ENCODE measurements at regions not wholly inside any gene's neighbourhood (a gene's known extent, or its start where the extent isn't known, plus 50 kb on each side); places are given as distances from the start of the nearest gene placed in this dataset.

DNA sequence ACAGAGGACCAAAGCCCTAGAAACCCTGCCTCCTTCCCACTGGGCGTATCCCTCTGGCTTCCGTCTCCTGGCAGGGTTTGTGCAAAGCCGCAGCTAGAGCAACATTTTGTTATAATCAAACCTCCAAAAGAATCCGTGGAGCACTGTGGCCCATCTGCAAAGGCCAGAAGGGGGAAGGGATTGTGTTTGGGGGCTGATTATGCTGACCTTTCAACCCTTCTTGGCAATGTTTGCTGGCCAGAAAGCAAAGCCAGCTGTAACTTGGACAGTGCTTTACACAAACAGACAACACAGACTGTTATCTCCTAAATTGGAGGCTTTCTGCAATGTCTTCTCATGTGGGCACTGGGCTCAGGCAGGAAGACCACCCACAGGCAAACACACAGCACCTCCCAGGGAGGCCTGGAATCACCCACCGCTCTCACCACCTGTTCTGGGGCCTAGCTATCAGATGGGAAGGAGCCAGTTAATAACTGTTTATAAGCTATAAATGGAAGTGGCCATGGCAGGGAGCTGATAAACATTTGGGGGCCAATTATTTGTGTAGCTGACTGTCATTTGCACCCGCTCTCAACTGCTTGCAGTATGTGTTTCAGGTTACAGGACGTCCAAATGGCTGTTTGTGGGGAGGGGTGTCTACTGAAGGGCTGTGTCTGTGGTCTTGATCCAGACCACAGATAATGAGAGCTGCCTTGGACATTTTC, 121.6 kb upstream of the ERCC6L2 start:
- H3K4me1 ChIP-seq (ENCODE audit: control insufficient read depth in 5 of 5, insufficient read depth in 5 of 5, low read length in 5 of 5) = peaks cover 2 to 40% (median 31%) of the 10 kb centered on the region in 5 donors
- no peak overlapping the region for H3K9ac ChIP-seq (ENCODE audit: low read length in 5 of 5)
- peaks cover 0 to 7% (median 3%) of the 10 kb centered on the region in 5 donors for H3K27me3 ChIP-seq (ENCODE audit: control insufficient read depth in 5 of 5, insufficient read depth in 4 of 5, low read length in 5 of 5)
- no peaks in the 10 kb centered on the region for H3K36me3 ChIP-seq (ENCODE audit: control insufficient read depth in 5 of 5, insufficient read depth in 5 of 5, low read length in 5 of 5)
- H3K4me3 ChIP-seq (ENCODE audit: low read depth in 1 of 5, low read length in 5 of 5) = peak overlapping the region in 1 of 5 donors; percentile 8
- no peak overlapping the region for H3K27ac ChIP-seq (ENCODE audit: low read depth, low read length)
- H3K9me3 ChIP-seq (ENCODE audit: control insufficient read depth in 5 of 5, low read length in 5 of 5) = no peaks in the 10 kb centered on the region

DNA sequence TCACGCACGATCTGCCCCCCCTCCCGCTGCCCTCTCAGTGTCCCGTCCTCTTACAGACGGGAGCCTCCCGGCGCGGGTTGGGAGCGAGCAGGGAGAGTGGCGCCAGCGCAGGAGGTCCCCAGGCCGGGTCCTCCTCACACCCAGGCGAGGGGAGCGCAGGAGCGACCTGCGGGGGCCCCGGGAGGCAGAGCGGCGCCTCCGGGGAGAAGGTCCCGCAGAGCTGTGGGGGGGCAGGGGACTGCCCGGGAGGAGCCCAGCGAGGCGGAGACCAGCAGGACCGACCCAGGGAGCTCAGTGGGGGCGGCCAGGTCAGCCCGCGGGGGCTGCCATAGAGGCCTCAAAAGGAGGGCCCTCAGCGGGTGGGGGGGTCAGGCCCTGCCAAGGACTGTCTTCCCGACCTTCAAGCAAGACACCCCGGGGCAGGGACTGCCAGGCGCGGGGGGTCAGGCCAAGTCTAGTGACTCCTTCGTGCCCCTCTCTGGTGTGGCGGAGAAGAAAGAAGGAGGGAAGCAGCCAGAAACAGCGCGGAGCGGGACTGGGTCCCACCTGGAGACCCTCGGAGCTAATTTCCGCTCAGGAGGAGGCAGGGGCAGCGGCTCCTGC, 123.3 kb upstream of the ERCC6L2 start:
- Histone ChIP-seq H3K9me3 (ENCODE audit: control insufficient read depth in 5 of 5, low read length in 5 of 5) (no peaks in the 10 kb centered on the region), H3K36me3 (ENCODE audit: control insufficient read depth in 5 of 5, insufficient read depth in 5 of 5, low read length in 5 of 5) (no peaks in the 10 kb centered on the region), H3K4me3 (ENCODE audit: low read depth in 1 of 5, low read length in 5 of 5) (no peak overlapping the region), H3K27ac (ENCODE audit: low read depth, low read length) (no peak overlapping the region), H3K27me3 (ENCODE audit: control insufficient read depth in 5 of 5, insufficient read depth in 4 of 5, low read length in 5 of 5) (peaks cover 0 to 7% (median 3%) of the 10 kb centered on the region in 5 donors), H3K9ac (ENCODE audit: low read length in 5 of 5) (no peak overlapping the region), H3K4me1 (ENCODE audit: control insufficient read depth in 5 of 5, insufficient read depth in 5 of 5, low read length in 5 of 5) (peaks cover 2 to 33% (median 25%) of the 10 kb centered on the region in 5 donors)

DNA sequence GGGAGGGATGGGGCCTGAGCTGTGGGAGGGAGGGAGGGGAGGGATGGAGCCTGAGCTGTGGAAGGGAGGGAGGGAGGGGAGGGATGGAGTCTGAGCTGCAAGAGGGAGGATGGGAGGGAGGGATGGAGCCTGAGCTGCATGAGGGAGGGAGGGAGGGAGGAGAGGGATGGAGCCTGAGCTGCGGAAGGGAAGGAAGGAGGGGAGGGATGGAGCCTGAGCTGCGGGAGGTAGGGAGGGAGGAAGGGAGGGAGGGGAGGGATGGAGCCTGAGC, 124.0 kb upstream of the ERCC6L2 start:
- H3K36me3 ChIP-seq (ENCODE audit: control insufficient read depth in 5 of 5, insufficient read depth in 5 of 5, low read length in 5 of 5) = no peaks in the 10 kb centered on the region
- H3K9me3 ChIP-seq (ENCODE audit: control insufficient read depth in 5 of 5, low read length in 5 of 5) = no peaks in the 10 kb centered on the region
- H3K4me3 ChIP-seq (ENCODE audit: low read depth in 1 of 5, low read length in 5 of 5) = no peak overlapping the region
- H3K27ac ChIP-seq (ENCODE audit: low read depth, low read length) = no peak overlapping the region
- peaks cover 0 to 7% (median 3%) of the 10 kb centered on the region in 5 donors for H3K27me3 ChIP-seq (ENCODE audit: control insufficient read depth in 5 of 5, insufficient read depth in 4 of 5, low read length in 5 of 5)
- peaks cover 2 to 29% (median 21%) of the 10 kb centered on the region in 5 donors for H3K4me1 ChIP-seq (ENCODE audit: control insufficient read depth in 5 of 5, insufficient read depth in 5 of 5, low read length in 5 of 5)
- H3K9ac ChIP-seq (ENCODE audit: low read length in 5 of 5) = no peak overlapping the region

DNA sequence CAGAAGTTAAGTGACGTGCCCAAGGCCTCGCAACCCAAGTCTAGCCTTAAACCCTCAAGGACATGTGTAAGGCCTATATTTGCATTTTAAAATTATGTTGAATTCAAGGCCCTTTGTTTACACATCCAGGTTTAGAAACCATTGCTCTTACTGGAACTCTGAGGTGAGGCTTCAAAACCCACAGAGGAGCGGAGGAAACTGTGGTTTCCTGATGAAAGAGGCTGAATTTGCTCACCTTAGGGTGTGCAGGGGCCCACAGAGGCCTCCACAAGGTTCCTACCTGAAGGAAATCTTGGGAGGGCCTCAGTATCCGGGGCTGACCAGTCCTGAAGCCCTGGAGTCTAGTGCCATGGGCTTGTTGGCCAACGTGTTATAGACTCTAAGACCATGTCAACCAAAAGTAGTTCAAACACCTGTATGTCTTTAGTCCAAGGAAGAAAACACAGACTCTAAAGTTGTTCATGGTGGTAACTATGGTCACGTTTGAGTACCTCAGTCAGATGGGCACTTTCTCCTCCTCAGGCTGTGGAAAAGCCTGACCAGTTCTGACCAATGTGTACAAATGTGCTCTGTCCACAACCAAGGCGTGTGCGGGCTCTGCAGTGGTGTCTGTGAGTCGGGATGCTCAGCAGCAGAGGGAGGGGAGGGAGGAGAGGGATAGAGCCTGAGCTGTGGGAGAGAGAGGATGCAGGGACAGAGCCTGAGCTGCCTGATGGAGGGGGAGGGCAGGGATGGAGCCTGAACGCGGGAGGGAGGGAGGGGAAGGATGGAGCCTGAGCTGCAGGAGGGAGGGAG, 124.6 kb upstream of the ERCC6L2 start:
- Histone ChIP-seq H3K9ac (ENCODE audit: low read length in 5 of 5) (no peak overlapping the region), H3K27me3 (ENCODE audit: control insufficient read depth in 5 of 5, insufficient read depth in 4 of 5, low read length in 5 of 5) (peaks cover 0 to 7% (median 3%) of the 10 kb centered on the region in 5 donors), H3K36me3 (ENCODE audit: control insufficient read depth in 5 of 5, insufficient read depth in 5 of 5, low read length in 5 of 5) (no peaks in the 10 kb centered on the region), H3K9me3 (ENCODE audit: control insufficient read depth in 5 of 5, low read length in 5 of 5) (no peaks in the 10 kb centered on the region), H3K4me1 (ENCODE audit: control insufficient read depth in 5 of 5, insufficient read depth in 5 of 5, low read length in 5 of 5) (peaks cover 2 to 25% (median 18%) of the 10 kb centered on the region in 5 donors), H3K4me3 (ENCODE audit: low read depth in 1 of 5, low read length in 5 of 5) (no peak overlapping the region), H3K27ac (ENCODE audit: low read depth, low read length) (no peak overlapping the region)

DNA sequence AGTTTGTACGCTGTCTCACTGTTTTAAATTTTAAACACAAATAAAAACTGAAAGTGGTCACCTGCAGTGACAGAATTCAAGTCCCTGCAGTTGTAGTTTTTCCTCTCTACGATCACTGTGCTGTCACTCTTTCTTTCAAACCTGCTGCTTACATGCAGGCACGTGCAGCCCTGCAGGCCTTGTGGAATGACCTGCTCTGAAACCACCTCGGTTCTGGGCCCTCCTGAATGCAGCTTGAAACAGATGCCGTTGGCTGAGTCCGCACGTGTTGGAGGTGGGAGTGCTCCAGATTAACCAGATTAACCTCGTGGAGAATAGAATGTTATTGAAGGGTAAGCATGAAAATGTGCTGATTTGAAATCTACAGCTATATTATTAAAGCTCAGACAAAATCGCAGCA, 126.0 kb upstream of the ERCC6L2 start:
- H3K4me1 ChIP-seq (ENCODE audit: control insufficient read depth in 5 of 5, insufficient read depth in 5 of 5, low read length in 5 of 5) = peaks cover 2 to 20% (median 12%) of the 10 kb centered on the region in 5 donors
- H3K9ac ChIP-seq (ENCODE audit: low read length in 5 of 5) = no peak overlapping the region
- H3K27ac ChIP-seq (ENCODE audit: low read depth, low read length) = no peak overlapping the region
- H3K4me3 ChIP-seq (ENCODE audit: low read depth in 1 of 5, low read length in 5 of 5) = no peak overlapping the region
- H3K27me3 ChIP-seq (ENCODE audit: control insufficient read depth in 5 of 5, insufficient read depth in 4 of 5, low read length in 5 of 5) = peaks cover 0 to 7% (median 3%) of the 10 kb centered on the region in 5 donors
- H3K36me3 ChIP-seq (ENCODE audit: control insufficient read depth in 5 of 5, insufficient read depth in 5 of 5, low read length in 5 of 5) = no peaks in the 10 kb centered on the region
- no peaks in the 10 kb centered on the region for H3K9me3 ChIP-seq (ENCODE audit: control insufficient read depth in 5 of 5, low read length in 5 of 5)

DNA sequence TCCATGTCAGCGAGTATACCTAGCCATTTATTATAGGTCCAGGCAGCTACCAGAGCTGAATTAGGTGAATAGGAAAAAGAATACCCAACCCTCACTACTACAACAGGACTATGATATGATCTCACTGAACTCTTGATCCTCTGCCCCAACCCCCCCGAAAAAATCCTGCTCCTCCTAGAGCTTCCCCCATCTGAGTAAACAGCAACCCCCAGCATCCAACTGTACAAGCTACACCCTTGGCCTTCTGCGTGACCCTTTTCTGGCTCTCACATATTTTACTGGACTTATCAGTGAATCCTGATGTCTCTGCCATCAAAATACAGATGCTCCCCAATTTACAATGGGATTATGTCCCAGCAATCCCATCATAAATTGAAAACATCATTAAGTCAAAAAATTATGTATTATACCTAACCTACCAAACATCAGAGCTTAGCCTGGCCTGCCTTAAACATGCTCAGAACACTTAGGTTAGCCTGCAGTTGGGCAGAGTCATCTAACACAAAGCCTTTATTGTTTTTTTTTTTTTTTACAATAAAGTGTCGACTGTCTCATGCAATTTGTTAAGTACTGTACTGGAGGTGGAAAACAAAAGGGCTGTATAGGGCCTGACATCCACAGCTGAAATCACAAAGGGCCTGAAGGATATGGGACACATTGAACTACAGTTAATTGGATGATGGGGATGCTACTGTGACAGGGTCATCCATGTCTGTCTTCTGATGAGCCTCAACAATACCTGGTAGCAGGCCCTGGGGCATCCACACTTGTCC, 128.9 kb upstream of the ERCC6L2 start:
- Histone ChIP-seq H3K4me1 (ENCODE audit: control insufficient read depth in 5 of 5, insufficient read depth in 5 of 5, low read length in 5 of 5) (no peaks in the 10 kb centered on the region), H3K9ac (ENCODE audit: low read length in 5 of 5) (no peak overlapping the region), H3K27ac (ENCODE audit: low read depth, low read length) (no peak overlapping the region), H3K9me3 (ENCODE audit: control insufficient read depth in 5 of 5, low read length in 5 of 5) (no peaks in the 10 kb centered on the region), H3K27me3 (ENCODE audit: control insufficient read depth in 5 of 5, insufficient read depth in 4 of 5, low read length in 5 of 5) (no peaks in the 10 kb centered on the region), H3K4me3 (ENCODE audit: low read depth in 1 of 5, low read length in 5 of 5) (no peak overlapping the region), H3K36me3 (ENCODE audit: control insufficient read depth in 5 of 5, insufficient read depth in 5 of 5, low read length in 5 of 5) (no peaks in the 10 kb centered on the region)

DNA sequence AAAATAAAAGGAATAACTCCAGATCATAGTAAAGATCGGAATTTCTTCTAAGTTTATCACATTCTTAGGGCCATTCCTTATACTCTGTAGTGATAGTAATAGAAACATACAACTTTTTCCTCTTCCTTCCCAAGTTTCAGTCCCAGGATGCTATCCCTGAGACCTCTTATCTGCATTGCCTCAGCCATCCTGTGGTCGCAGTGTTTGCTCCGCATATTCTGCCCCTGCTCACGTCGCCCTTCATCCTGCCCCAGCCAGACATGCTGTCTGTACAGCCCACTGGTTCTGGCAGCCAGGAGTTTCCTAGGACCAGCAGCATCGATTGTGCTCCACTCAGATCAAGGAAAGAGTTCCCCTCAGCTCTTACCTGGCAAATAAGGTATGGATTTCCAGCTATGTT, 132.7 kb upstream of the ERCC6L2 start:
- Histone ChIP-seq H3K4me3 (ENCODE audit: low read depth in 1 of 5, low read length in 5 of 5) (no peak overlapping the region), H3K27me3 (ENCODE audit: control insufficient read depth in 5 of 5, insufficient read depth in 4 of 5, low read length in 5 of 5) (peaks cover 0 to 5% (median 2%) of the 10 kb centered on the region in 5 donors), H3K4me1 (ENCODE audit: control insufficient read depth in 5 of 5, insufficient read depth in 5 of 5, low read length in 5 of 5) (no peaks in the 10 kb centered on the region), H3K9ac (ENCODE audit: low read length in 5 of 5) (no peak overlapping the region), H3K27ac (ENCODE audit: low read depth, low read length) (no peak overlapping the region), H3K36me3 (ENCODE audit: control insufficient read depth in 5 of 5, insufficient read depth in 5 of 5, low read length in 5 of 5) (no peaks in the 10 kb centered on the region), H3K9me3 (ENCODE audit: control insufficient read depth in 5 of 5, low read length in 5 of 5) (no peaks in the 10 kb centered on the region)

DNA sequence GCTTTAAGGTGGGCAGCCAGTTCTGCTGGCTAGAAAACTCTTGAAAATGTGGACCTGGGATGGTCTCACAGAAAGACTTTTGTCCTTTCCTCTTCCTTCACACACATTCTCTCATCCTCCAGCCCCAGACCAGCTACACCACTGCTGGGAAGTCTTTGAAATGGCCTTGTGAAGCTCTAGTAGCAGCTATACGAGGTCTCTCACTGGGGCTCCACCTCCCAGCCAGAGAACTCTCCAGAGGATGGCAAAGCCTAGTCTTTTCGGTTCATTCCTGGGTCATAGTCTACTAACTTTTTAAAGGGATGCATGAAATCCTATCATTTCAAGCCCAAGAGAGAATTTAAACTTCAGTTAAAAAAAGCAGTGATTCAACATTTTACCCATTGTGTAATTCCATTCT, 133.9 kb upstream of the ERCC6L2 start:
- Histone ChIP-seq H3K27ac (ENCODE audit: low read depth, low read length) (no peak overlapping the region), H3K4me3 (ENCODE audit: low read depth in 1 of 5, low read length in 5 of 5) (no peak overlapping the region), H3K9me3 (ENCODE audit: control insufficient read depth in 5 of 5, low read length in 5 of 5) (no peaks in the 10 kb centered on the region), H3K27me3 (ENCODE audit: control insufficient read depth in 5 of 5, insufficient read depth in 4 of 5, low read length in 5 of 5) (peaks cover 0 to 5% (median 2%) of the 10 kb centered on the region in 5 donors), H3K9ac (ENCODE audit: low read length in 5 of 5) (no peak overlapping the region), H3K4me1 (ENCODE audit: control insufficient read depth in 5 of 5, insufficient read depth in 5 of 5, low read length in 5 of 5) (no peaks in the 10 kb centered on the region), H3K36me3 (ENCODE audit: control insufficient read depth in 5 of 5, insufficient read depth in 5 of 5, low read length in 5 of 5) (no peaks in the 10 kb centered on the region)

DNA sequence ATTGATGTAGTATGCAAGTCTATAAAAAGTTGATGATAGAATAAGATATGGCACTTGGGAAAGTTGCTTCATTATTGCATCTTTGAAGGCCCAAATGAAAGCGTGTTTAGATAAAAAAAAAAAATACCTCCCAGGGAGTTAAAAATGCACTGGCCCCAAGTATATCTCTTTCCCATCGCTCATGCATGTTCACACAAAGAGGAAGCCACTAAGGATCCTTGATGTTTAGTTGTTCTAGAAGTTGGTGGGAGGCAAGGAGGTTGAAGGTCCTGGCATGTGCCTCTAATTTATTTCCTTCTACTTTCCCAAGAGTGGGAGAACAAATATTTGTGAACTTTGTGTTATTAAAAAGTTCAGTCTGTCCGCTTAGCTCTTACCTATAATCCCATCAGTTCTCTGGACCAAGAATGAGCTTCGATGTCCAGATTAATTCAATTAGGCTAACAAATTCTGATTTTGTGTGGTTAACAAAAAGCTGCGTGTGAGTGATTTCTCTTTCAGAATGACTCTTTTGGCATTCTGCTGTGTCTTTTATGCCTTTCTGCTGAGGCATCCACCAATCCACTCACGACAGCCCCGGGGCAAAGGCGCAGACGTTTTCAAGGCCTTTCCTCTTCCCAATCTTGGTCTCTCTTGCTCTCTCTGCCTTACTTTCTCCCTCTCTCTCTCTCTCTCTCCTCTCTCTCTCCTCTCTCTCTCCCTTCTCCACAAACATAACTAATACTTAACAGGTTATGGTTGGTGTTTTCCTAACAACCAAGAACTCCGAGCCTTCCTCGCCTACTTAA, 135.1 kb upstream of the ERCC6L2 start:
- H3K9ac ChIP-seq (ENCODE audit: low read length in 5 of 5) = no peak overlapping the region
- no peak overlapping the region for H3K4me3 ChIP-seq (ENCODE audit: low read depth in 1 of 5, low read length in 5 of 5)
- H3K4me1 ChIP-seq (ENCODE audit: control insufficient read depth in 5 of 5, insufficient read depth in 5 of 5, low read length in 5 of 5) = no peaks in the 10 kb centered on the region
- H3K27me3 ChIP-seq (ENCODE audit: control insufficient read depth in 5 of 5, insufficient read depth in 4 of 5, low read length in 5 of 5) = peaks cover 0 to 5% (median 2%) of the 10 kb centered on the region in 5 donors
- no peak overlapping the region for H3K27ac ChIP-seq (ENCODE audit: low read depth, low read length)
- no peaks in the 10 kb centered on the region for H3K36me3 ChIP-seq (ENCODE audit: control insufficient read depth in 5 of 5, insufficient read depth in 5 of 5, low read length in 5 of 5)
- H3K9me3 ChIP-seq (ENCODE audit: control insufficient read depth in 5 of 5, low read length in 5 of 5) = no peaks in the 10 kb centered on the region
